ENCODE measurements at regions not wholly inside any gene's neighbourhood (a gene's known extent, or its start where the extent isn't known, plus 50 kb on each side); places are given as distances from the start of the nearest gene placed in this dataset.
"Not testable (repeated sequence)": the region's sequence is repeated elsewhere in the genome, so short reads cannot be mapped to it uniquely, and the experiment has no call there.

- DNase-seq, result no peak
Measured at GRCh38 chr4:54587107-54587891, 70.5 kb upstream of the KIT start.

- no peak for DNase-seq
Measured at GRCh38 chr4:54588404-54588803, 69.4 kb upstream of the KIT start.

GRCh38 chr4:54589586-54589985, 68.2 kb upstream of the KIT start:
- no peak for DNase-seq

GRCh38 chr4:54593795-54594322, 63.9 kb upstream of the KIT start:
- DNase-seq, result no peak

- no peak for DNase-seq
Measured at GRCh38 chr4:54596201-54596600, 61.6 kb upstream of the KIT start.

GRCh38 chr4:54597678-54598077, 60.1 kb upstream of the KIT start:
- not testable (repeated sequence) for DNase-seq

- not testable (repeated sequence) for DNase-seq
Measured at GRCh38 chr4:54602175-54602574, 55.6 kb upstream of the KIT start.

- DNase-seq, result no peak
Measured at GRCh38 chr4:54607067-54607466, 50.7 kb upstream of the KIT start.

- no peak for DNase-seq
Measured at GRCh38 chr4:54607521-54607920, 50.2 kb upstream of the KIT start.
